Astrocyte (in vitro differentiated cells and primary cell): ENCODE measurements at regions not wholly inside any gene's neighbourhood (a gene's known extent, or its start where the extent isn't known, plus 50 kb on each side); places are given as distances from the start of the nearest gene placed in this dataset.

ENCODE experiments used
- CTCF ChIP-seq: IDR thresholded peaks from 2 replicates; pipeline ENCODE4 v1.5.1; 2011; ENCODE audit warnings: low read depth, mild to moderate bottlenecking, inconsistent platforms, low read length, moderate library complexity; ENCODE audit not compliant: insufficient read depth
- EZH2 ChIP-seq: IDR thresholded peaks from 2 replicates; pipeline ENCODE4 v1.6.1; 2012; ENCODE audit warnings: mild to moderate bottlenecking, low read length, inconsistent platforms; ENCODE audit not compliant: insufficient read depth

- TF ChIP-seq CTCF (no peak), EZH2 (no peak)
Observed at GRCh38 chr13:99752373-99752772, 219.2 kb downstream of the ZIC5 start.
